HCT116 (cell line): ENCODE measurements at regions not wholly inside any gene's neighbourhood (a gene's known extent, or its start where the extent isn't known, plus 50 kb on each side); places are given as distances from the start of the nearest gene placed in this dataset.

Experiments
- ATAC-seq: fragments of 200-7000 bp; cut with Tn5 transposase; 2 replicates; pipeline ENCODE4 v1.9.1; 2020; ENCODE audit warnings: mild to moderate bottlenecking, moderate library complexity
- BruUV-seq: library from RNA; stranded (reverse); fragments of 400-500 nt; replicated peaks from 2 replicates; lab custom pipeline; 2021; lab: Mats Ljungman, UMichigan
- CTCF ChIA-PET: fragments of 300-600 bp; sonication (Branson Sonifier 250); formaldehyde crosslinking; loops from one replicate; lab custom pipeline; 2021; ENCODE audit warnings: antibody characterized with exemption; lab: Charles Lee
- POLR2A ChIA-PET: fragments of 300-600, 350-600 bp; sonication (Branson Sonifier 250); formaldehyde crosslinking; loops from one replicate; lab custom pipeline; 2021; ENCODE audit warnings: antibody characterized with exemption; lab: Charles Lee
- RAD21 ChIA-PET, 2 experiments: fragments of 300-600 bp; sonication (Branson Sonifier 250); formaldehyde crosslinking; loops; one replicate each; lab custom pipeline; 2023; ENCODE audit warnings: low total read pairs in 2 of 2; ENCODE audit not compliant: uncharacterized antibody in 2 of 2, unreplicated experiment in 2 of 2, low non-redundant PET in 1 of 2; lab: Charles Lee
- DNase-seq: peaks from one replicate; pipeline ENCODE4 v3.0.0-alpha.2; 2010; ENCODE audit warnings: low read depth, low spot score
- H2AFZ ChIP-seq: fragments of 200-600 bp; shearing (Covaris generic), sonication (generic); 2 replicates; pipeline ENCODE4 v1.6.1; 2017; ENCODE audit warnings: low read depth, mixed run types, mixed read lengths, antibody characterized with exemption, low read length; ENCODE audit not compliant: poor library complexity, severe bottlenecking
- H3K27ac ChIP-seq: 2 replicates; pipeline ENCODE4 v1.5.1; 2012; ENCODE audit warnings: low read depth, low read length
- H3K27me3 ChIP-seq: fragments of 200-600 bp; sonication (generic); 2 replicates; pipeline ENCODE4 v1.6.1; 2016; ENCODE audit warnings: mixed run types, low read length, mixed read lengths; ENCODE audit not compliant: insufficient read depth
- H3K36me3 ChIP-seq, 2 experiments: fragments of 200-500 bp in 1 of 2; fragments of 200-600 bp in 1 of 2; sonication (Bioruptor generic) in 1 of 2; sonication (generic) in 1 of 2; 2 replicates each; pipeline versions ENCODE4 v1.5.1 to v1.6.1; 2014 to 2016; ENCODE audit warnings: low read length in 2 of 2, inconsistent platforms in 1 of 2, mixed read lengths in 1 of 2, mixed run types in 1 of 2; ENCODE audit not compliant: insufficient read depth in 2 of 2, control insufficient read depth in 1 of 2
- H3K4me1 ChIP-seq, 2 experiments: fragments of 200-600 bp in 1 of 2; sonication (generic) in 1 of 2; 2 replicates each; pipeline versions ENCODE4 v1.5.1 to v1.6.1; 2012 to 2017; ENCODE audit warnings: low read length in 2 of 2, inconsistent platforms in 1 of 2, mild to moderate bottlenecking in 1 of 2, mixed read lengths in 1 of 2, mixed run types in 1 of 2, moderate library complexity in 1 of 2; ENCODE audit not compliant: insufficient read depth in 2 of 2, control insufficient read depth in 1 of 2
- H3K4me2 ChIP-seq: fragments of 200-600 bp; sonication (generic); 2 replicates; pipeline ENCODE4 v1.6.1; 2017; ENCODE audit warnings: mixed run types, low read length, mixed read lengths
- H3K4me3 ChIP-seq, 2 experiments: fragments of 200-600 bp in 1 of 2; sonication (generic) in 1 of 2; replicated peaks in 1 of 2; 2 replicates each; pipeline ENCODE4 v1.5.1; 2011 to 2016; ENCODE audit warnings: low read length in 2 of 2, control low read depth in 1 of 2, low read depth in 1 of 2, mild to moderate bottlenecking in 1 of 2, mixed read lengths in 1 of 2, mixed run types in 1 of 2
- H3K79me2 ChIP-seq: fragments of 200-600 bp; sonication (generic); 2 replicates; pipeline ENCODE4 v1.6.1; 2017; ENCODE audit warnings: mild to moderate bottlenecking, mixed run types, low read length, moderate library complexity, mixed read lengths; ENCODE audit not compliant: insufficient read depth
- H3K9ac ChIP-seq: fragments of 200-600 bp; sonication (generic); 2 replicates; pipeline ENCODE4 v1.6.1; 2016; ENCODE audit warnings: low read length, mixed read lengths
- H3K9me2 ChIP-seq: fragments of 200-600 bp; sonication (generic), shearing (Covaris generic); 2 replicates; pipeline ENCODE4 v1.6.1; 2017; ENCODE audit warnings: mixed run types, mild to moderate bottlenecking, moderate library complexity; ENCODE audit not compliant: insufficient read depth
- H3K9me3 ChIP-seq, 2 experiments: fragments of 200-500 bp in 1 of 2; fragments of 200-600 bp in 1 of 2; sonication (Bioruptor generic) in 1 of 2; sonication (generic) in 1 of 2; 2 replicates each; pipeline ENCODE4 v1.6.1; 2014 to 2017; ENCODE audit warnings: low read length in 2 of 2, mixed read lengths in 2 of 2, inconsistent platforms in 1 of 2, low read depth in 1 of 2, mild to moderate bottlenecking in 1 of 2, mixed run types in 1 of 2, moderate library complexity in 1 of 2; ENCODE audit not compliant: control insufficient read depth in 1 of 2, insufficient read depth in 1 of 2
- H4K20me1 ChIP-seq: fragments of 200-600 bp; sonication (generic), shearing (Covaris generic); 2 replicates; pipeline ENCODE4 v1.6.1; 2017; ENCODE audit warnings: mixed run types, mild to moderate bottlenecking, moderate library complexity; ENCODE audit not compliant: insufficient read depth
- CEBPB ChIP-seq: IDR thresholded peaks from 2 replicates; pipeline ENCODE4 v1.6.1; 2012; ENCODE audit warnings: low read depth
- EGR1 ChIP-seq: IDR thresholded peaks from 2 replicates; pipeline ENCODE4 v1.6.1; 2012; ENCODE audit warnings: low read depth
- ELF1 ChIP-seq: IDR thresholded peaks from 2 replicates; pipeline ENCODE4 v1.6.1; 2012; ENCODE audit warnings: low read depth, borderline replicate concordance
- FOSL1 ChIP-seq: IDR thresholded peaks from 2 replicates; pipeline ENCODE4 v1.6.1; 2012; ENCODE audit warnings: low read depth
- SIN3A ChIP-seq: IDR thresholded peaks from 2 replicates; pipeline ENCODE4 v1.6.1; 2012; ENCODE audit warnings: low read depth
- SRF ChIP-seq: IDR thresholded peaks from 2 replicates; pipeline ENCODE4 v1.6.1; 2012; ENCODE audit warnings: low read depth
- YY1 ChIP-seq: IDR thresholded peaks from 2 replicates; pipeline ENCODE4 v1.6.1; 2011; ENCODE audit warnings: low read length, low read depth, moderate library complexity, mild to moderate bottlenecking; ENCODE audit not compliant: insufficient replicate concordance; ENCODE audit errors: extremely low read depth
- intact Hi-C: fragments of 100-400 bp; cut with micrococcal nuclease; formaldehyde crosslinking; loops from 2 replicates; pipeline ENCODE4 v1.10.0; 2022
- TF ChIP-seq, protein P1 (sequence below): IDR thresholded peaks from 2 replicates; pipeline ENCODE4 v1.6.1; 2012
- TF ChIP-seq, protein P2 (sequence below): IDR thresholded peaks from 2 replicates; pipeline ENCODE4 v1.6.1; 2011; ENCODE audit warnings: mild to moderate bottlenecking, low read length, moderate library complexity; ENCODE audit not compliant: insufficient replicate concordance; ENCODE audit errors: extremely low read depth
- TF ChIP-seq, protein P3 (sequence below): IDR thresholded peaks from 2 replicates; pipeline ENCODE4 v1.6.1; 2012; ENCODE audit warnings: low read depth

DNA sequence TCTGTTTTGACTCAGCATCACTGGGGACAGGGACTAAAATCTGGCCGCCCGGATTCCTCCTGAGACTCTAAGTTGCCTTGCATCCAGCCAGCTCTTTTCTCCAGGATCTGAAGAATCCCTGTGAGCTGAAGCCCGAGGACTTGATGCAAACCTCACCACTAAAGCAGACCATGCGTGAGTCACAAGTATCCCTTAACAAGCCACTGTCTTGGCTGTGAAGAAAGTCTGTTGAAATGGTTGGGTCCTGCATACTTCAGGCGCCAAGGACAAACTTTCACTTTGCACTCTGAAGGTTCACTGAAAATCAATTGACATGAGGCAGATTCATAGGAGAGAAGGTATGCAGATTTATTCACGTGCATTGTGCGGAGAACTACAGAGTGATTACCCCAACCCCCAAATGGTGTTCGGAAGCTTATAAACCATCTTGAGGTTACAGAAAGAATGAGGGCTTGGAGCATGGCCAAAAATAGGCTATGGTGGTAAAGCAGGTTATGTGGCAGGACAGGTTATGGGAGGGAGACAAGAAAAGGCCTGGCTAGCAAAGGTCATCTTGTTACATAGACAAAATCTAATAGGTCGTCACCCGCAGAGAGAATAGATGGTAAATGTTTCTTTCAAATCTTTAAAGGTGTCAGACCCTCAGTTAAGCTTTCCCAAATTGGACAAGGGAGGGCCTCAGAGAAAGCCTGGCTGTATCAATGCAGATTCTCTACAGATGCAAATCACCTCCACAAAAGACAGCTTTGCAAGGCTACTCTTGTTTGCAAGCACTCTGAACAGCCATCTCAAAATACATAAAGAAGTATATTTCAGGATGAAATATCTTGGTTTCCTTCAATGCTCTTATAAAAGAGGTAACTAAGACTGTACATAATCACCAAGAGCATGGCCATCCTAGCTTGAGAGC is 126.3 kb upstream of the PLAAT1 start:
- CTCF ChIA-PET, result no interaction called here
- no TSS peak for BruUV-seq
- H3K27me3 ChIP-seq, result peaks cover 17% of the 10 kb centered on the region; the same call in 1 of the 2 replicates
- H3K4me3 ChIP-seq, result no peak overlapping the region
- H3K9me3 ChIP-seq, result no peaks in the 10 kb centered on the region
- H3K9ac ChIP-seq, result no peak overlapping the region
- intact Hi-C loops, result no loop called here
- no peaks in the 10 kb centered on the region for H4K20me1 ChIP-seq
- H3K27ac ChIP-seq, result no peak overlapping the region
- RAD21 ChIA-PET, result no interaction called here
- H3K36me3 ChIP-seq, result no peaks in the 10 kb centered on the region
- no peaks in the 10 kb centered on the region for H3K9me2 ChIP-seq
- no peaks in the 10 kb centered on the region for H3K79me2 ChIP-seq
- H3K4me2 ChIP-seq, result no peak overlapping the region
- no peaks in the 10 kb centered on the region for H3K4me1 ChIP-seq
- ATAC-seq (no peak), DNase-seq (no peak)
- H2AFZ ChIP-seq, result no peak overlapping the region
- TF ChIP-seq EGR1 (no peak), ELF1 (no peak), FOSL1 (no peak)
- POLR2A ChIA-PET, result no interaction called here

DNA sequence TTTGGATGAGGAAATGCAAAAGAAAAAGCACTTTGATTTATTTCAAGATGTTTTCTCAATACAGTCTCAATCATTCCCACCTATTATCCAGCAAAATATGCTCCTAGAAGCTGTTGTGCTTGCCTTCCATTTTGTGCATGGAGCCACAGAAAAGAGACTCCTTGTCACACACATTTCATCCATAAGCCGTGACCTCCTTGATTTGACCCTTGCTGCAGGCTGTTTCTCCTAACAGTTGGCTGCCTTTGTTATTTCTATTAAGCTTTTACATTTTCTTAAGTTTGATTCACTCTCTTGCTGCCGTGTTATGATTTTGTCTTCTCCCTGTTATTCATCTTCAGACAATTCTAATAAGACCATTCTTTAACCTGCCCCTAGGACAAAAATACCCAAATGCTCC is 124.2 kb upstream of the PLAAT1 start:
- Histone ChIP-seq H3K27ac (no peak overlapping the region), H3K9me2 (no peaks in the 10 kb centered on the region), H3K79me2 (no peaks in the 10 kb centered on the region), H4K20me1 (no peaks in the 10 kb centered on the region), H3K27me3 (peaks cover 17% of the 10 kb centered on the region; the same call in 1 of the 2 replicates), H3K36me3 (no peaks in the 10 kb centered on the region), H3K4me1 (no peaks in the 10 kb centered on the region), H2AFZ (no peak overlapping the region), H3K9me3 (no peaks in the 10 kb centered on the region), H3K9ac (no peak overlapping the region), H3K4me3 (no peak overlapping the region), H3K4me2 (no peak overlapping the region)
- no peak for DNase-seq
- POLR2A ChIA-PET, result no interaction called here
- BruUV-seq, result no TSS peak
- CTCF ChIA-PET, result no interaction called here
- no peak for TF ChIP-seq SIN3A
- TF ChIP-seq, protein P1, sequence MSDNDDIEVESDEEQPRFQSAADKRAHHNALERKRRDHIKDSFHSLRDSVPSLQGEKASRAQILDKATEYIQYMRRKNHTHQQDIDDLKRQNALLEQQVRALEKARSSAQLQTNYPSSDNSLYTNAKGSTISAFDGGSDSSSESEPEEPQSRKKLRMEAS, result no peak
- no peak for TF ChIP-seq CEBPB
- TF ChIP-seq, protein P2, sequence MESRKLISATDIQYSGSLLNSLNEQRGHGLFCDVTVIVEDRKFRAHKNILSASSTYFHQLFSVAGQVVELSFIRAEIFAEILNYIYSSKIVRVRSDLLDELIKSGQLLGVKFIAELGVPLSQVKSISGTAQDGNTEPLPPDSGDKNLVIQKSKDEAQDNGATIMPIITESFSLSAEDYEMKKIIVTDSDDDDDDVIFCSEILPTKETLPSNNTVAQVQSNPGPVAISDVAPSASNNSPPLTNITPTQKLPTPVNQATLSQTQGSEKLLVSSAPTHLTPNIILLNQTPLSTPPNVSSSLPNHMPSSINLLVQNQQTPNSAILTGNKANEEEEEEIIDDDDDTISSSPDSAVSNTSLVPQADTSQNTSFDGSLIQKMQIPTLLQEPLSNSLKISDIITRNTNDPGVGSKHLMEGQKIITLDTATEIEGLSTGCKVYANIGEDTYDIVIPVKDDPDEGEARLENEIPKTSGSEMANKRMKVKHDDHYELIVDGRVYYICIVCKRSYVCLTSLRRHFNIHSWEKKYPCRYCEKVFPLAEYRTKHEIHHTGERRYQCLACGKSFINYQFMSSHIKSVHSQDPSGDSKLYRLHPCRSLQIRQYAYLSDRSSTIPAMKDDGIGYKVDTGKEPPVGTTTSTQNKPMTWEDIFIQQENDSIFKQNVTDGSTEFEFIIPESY, result no peak
- TF ChIP-seq SRF, result no peak
- no peak for TF ChIP-seq EGR1
- TF ChIP-seq, protein P3, sequence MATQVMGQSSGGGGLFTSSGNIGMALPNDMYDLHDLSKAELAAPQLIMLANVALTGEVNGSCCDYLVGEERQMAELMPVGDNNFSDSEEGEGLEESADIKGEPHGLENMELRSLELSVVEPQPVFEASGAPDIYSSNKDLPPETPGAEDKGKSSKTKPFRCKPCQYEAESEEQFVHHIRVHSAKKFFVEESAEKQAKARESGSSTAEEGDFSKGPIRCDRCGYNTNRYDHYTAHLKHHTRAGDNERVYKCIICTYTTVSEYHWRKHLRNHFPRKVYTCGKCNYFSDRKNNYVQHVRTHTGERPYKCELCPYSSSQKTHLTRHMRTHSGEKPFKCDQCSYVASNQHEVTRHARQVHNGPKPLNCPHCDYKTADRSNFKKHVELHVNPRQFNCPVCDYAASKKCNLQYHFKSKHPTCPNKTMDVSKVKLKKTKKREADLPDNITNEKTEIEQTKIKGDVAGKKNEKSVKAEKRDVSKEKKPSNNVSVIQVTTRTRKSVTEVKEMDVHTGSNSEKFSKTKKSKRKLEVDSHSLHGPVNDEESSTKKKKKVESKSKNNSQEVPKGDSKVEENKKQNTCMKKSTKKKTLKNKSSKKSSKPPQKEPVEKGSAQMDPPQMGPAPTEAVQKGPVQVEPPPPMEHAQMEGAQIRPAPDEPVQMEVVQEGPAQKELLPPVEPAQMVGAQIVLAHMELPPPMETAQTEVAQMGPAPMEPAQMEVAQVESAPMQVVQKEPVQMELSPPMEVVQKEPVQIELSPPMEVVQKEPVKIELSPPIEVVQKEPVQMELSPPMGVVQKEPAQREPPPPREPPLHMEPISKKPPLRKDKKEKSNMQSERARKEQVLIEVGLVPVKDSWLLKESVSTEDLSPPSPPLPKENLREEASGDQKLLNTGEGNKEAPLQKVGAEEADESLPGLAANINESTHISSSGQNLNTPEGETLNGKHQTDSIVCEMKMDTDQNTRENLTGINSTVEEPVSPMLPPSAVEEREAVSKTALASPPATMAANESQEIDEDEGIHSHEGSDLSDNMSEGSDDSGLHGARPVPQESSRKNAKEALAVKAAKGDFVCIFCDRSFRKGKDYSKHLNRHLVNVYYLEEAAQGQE, result no peak
- no peak for TF ChIP-seq YY1
- RAD21 ChIA-PET, result no interaction called here
- intact Hi-C loops, result no loop called here
- ATAC-seq, result no peak
